ENCODE measurements at regions not wholly inside any gene's neighbourhood (a gene's known extent, or its start where the extent isn't known, plus 50 kb on each side); places are given as distances from the start of the nearest gene placed in this dataset.

DNA sequence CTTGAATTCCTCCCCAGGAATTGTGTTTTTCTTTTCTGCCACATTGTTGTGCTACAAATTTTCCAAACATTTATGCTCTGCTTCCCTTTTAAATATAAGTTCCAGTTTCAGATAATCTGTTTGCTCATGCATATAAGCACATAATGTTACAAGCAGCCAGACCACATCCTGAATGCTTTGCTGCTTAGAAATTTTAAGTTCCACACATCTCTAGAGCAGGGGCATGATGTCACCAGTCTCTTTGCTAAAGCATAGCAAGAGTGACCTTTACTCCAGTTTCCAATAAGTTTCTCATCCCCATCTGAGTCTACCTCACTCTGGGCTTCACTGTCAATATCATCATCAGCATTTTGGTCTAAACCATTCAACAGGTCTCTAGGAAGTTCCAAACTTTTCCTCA lies 932.5 kb downstream of the SH3BGRL start:
- H3K4me1 ChIP-seq (ENCODE audit: control insufficient read depth in 2 of 2, insufficient read depth in 1 of 2, low read depth in 1 of 2, low read length in 2 of 2): no peaks in the 10 kb centered on the region
- no peak overlapping the region for H3K27ac ChIP-seq (replicated peaks; ENCODE audit: low read length)
- no peaks in the 10 kb centered on the region for H3K36me3 ChIP-seq (replicated peaks in 1 of 2; ENCODE audit: control insufficient read depth in 2 of 2, insufficient read depth in 2 of 2, low read length in 2 of 2)
- H3K4me3 ChIP-seq (ENCODE audit: low read length in 2 of 2): no peak overlapping the region
- H4K91ac ChIP-seq (ENCODE audit: low read depth, low read length, poor library complexity): no peak overlapping the region
- H2BK12ac ChIP-seq (ENCODE audit: low read length): no peak overlapping the region
- H3K18ac ChIP-seq (ENCODE audit: low read length): no peak overlapping the region
- H3K9ac ChIP-seq (ENCODE audit: low read depth, low read length, poor library complexity): no peak overlapping the region
- H2BK15ac ChIP-seq (ENCODE audit: low read length): no peak overlapping the region
- no peak overlapping the region for H4K8ac ChIP-seq (ENCODE audit: low read depth, low read length)
- no peak for DNase-seq (ENCODE audit: low spot score)
- no peak overlapping the region for H3K23ac ChIP-seq (ENCODE audit: low read depth, low read length, poor library complexity)
- H3K27me3 ChIP-seq (ENCODE audit: control insufficient read depth in 3 of 3, insufficient read depth in 3 of 3, low read depth in 1 of 3, low read length in 3 of 3): no peaks in the 10 kb centered on the region
- H2BK5ac ChIP-seq (ENCODE audit: low read length): no peak overlapping the region
- no peak overlapping the region for H3K14ac ChIP-seq (ENCODE audit: low read length)
- no peak overlapping the region for H2BK120ac ChIP-seq (ENCODE audit: low read depth, low read length)
- no peak overlapping the region for H2AK5ac ChIP-seq (ENCODE audit: low read depth, low read length)
- no peak overlapping the region for H3K4ac ChIP-seq (ENCODE audit: low read length)
- H3K9me3 ChIP-seq (replicated peaks in 1 of 2; ENCODE audit: control insufficient read depth in 2 of 2, insufficient read depth in 1 of 2, low read depth in 1 of 2, low read length in 2 of 2): peaks cover 0 to 2% of the 10 kb centered on the region in 2 donors
- H2AFZ ChIP-seq (ENCODE audit: low read length): no peak overlapping the region
- H3K4me2 ChIP-seq (ENCODE audit: insufficient read depth, low read length, poor library complexity, severe bottlenecking): no peak overlapping the region
- H3K79me1 ChIP-seq (ENCODE audit: low read depth, low read length): no peaks in the 10 kb centered on the region

DNA sequence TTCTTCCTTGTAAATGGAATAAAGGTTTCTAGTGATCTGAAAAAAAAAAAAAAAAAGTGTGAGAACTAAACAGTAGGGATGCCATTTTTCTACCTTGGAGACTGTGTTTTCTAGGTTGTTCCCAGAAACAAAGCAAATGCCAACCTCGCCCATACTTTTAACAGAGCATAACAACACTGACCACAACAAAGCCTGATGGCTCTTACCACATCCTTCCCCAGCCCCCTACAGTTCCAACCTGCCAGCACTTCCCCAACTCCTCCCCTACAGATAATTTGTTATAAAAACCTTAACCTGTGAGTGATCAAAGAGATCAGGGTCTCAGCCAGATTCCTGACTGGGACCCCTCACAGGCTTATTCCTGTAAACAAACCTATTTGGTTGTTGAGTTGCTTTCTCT lies 940.0 kb downstream of the SH3BGRL start:
- no peak overlapping the region for H4K8ac ChIP-seq (ENCODE audit: low read depth, low read length)
- no peak overlapping the region for H3K4me3 ChIP-seq (ENCODE audit: low read length in 2 of 2)
- H4K91ac ChIP-seq (ENCODE audit: low read depth, low read length, poor library complexity): no peak overlapping the region
- no peak overlapping the region for H3K23ac ChIP-seq (ENCODE audit: low read depth, low read length, poor library complexity)
- no peak overlapping the region for H2AK5ac ChIP-seq (ENCODE audit: low read depth, low read length)
- H3K18ac ChIP-seq (ENCODE audit: low read length): no peak overlapping the region
- no peaks in the 10 kb centered on the region for H3K79me1 ChIP-seq (ENCODE audit: low read depth, low read length)
- H3K9ac ChIP-seq (ENCODE audit: low read depth, low read length, poor library complexity): no peak overlapping the region
- no peaks in the 10 kb centered on the region for H3K36me3 ChIP-seq (replicated peaks in 1 of 2; ENCODE audit: control insufficient read depth in 2 of 2, insufficient read depth in 2 of 2, low read length in 2 of 2)
- H2BK15ac ChIP-seq (ENCODE audit: low read length): no peak overlapping the region
- H2AFZ ChIP-seq (ENCODE audit: low read length): no peak overlapping the region
- no peak overlapping the region for H2BK120ac ChIP-seq (ENCODE audit: low read depth, low read length)
- no peaks in the 10 kb centered on the region for H3K27me3 ChIP-seq (ENCODE audit: control insufficient read depth in 3 of 3, insufficient read depth in 3 of 3, low read depth in 1 of 3, low read length in 3 of 3)
- H3K4me2 ChIP-seq (ENCODE audit: insufficient read depth, low read length, poor library complexity, severe bottlenecking): no peak overlapping the region
- H3K4me1 ChIP-seq (ENCODE audit: control insufficient read depth in 2 of 2, insufficient read depth in 1 of 2, low read depth in 1 of 2, low read length in 2 of 2): no peaks in the 10 kb centered on the region
- no peak overlapping the region for H2BK5ac ChIP-seq (ENCODE audit: low read length)
- no peak for DNase-seq (ENCODE audit: low spot score)
- WGBS, 2 donors (ENCODE audit: extremely low coverage in 2 of 2, insufficient read length in 2 of 2, insufficient replicate concordance in 1 of 2): no CpG with 5 or more reads among the region's 1 CpG
- no peak overlapping the region for H3K14ac ChIP-seq (ENCODE audit: low read length)
- no peaks in the 10 kb centered on the region for H3K9me3 ChIP-seq (replicated peaks in 1 of 2; ENCODE audit: control insufficient read depth in 2 of 2, insufficient read depth in 1 of 2, low read depth in 1 of 2, low read length in 2 of 2)
- H2BK12ac ChIP-seq (ENCODE audit: low read length): no peak overlapping the region
- no peak overlapping the region for H3K27ac ChIP-seq (replicated peaks; ENCODE audit: low read length)
- H3K4ac ChIP-seq (ENCODE audit: low read length): no peak overlapping the region

DNA sequence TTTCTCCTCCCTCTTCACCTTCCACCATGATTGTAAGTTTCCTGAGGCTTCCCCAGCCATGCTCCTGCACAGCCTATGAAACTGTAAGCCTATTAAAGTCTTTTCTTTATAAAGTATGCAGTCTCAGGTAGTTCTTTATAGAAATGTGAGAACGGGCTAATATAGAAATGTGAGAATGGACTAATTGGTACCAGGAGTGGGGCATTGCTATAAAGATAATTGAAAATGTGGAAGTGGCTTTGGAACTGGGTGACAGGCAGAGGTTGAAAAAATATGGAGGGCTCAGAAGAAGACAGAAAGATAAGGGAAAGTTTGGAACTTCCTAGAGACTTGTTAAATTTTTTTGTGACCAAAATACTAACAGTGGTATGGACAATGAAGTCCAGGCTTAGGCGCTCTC lies 959.3 kb downstream of the SH3BGRL start:
- H3K4me1 ChIP-seq (ENCODE audit: control insufficient read depth in 2 of 2, insufficient read depth in 1 of 2, low read depth in 1 of 2, low read length in 2 of 2): no peaks in the 10 kb centered on the region
- H4K91ac ChIP-seq (ENCODE audit: low read depth, low read length, poor library complexity): no peak overlapping the region
- H3K9me3 ChIP-seq (replicated peaks in 1 of 2; ENCODE audit: control insufficient read depth in 2 of 2, insufficient read depth in 1 of 2, low read depth in 1 of 2, low read length in 2 of 2): no peaks in the 10 kb centered on the region
- no peak overlapping the region for H3K14ac ChIP-seq (ENCODE audit: low read length)
- H2BK5ac ChIP-seq (ENCODE audit: low read length): no peak overlapping the region
- H3K23ac ChIP-seq (ENCODE audit: low read depth, low read length, poor library complexity): no peak overlapping the region
- no peak overlapping the region for H2BK12ac ChIP-seq (ENCODE audit: low read length)
- peaks cover 1% of the 10 kb centered on the region for H3K79me1 ChIP-seq (ENCODE audit: low read depth, low read length)
- no peak overlapping the region for H3K4me2 ChIP-seq (ENCODE audit: insufficient read depth, low read length, poor library complexity, severe bottlenecking)
- no peak overlapping the region for H2AFZ ChIP-seq (ENCODE audit: low read length)
- DNase-seq (ENCODE audit: low spot score): no peak
- no peak overlapping the region for H3K18ac ChIP-seq (ENCODE audit: low read length)
- H2AK5ac ChIP-seq (ENCODE audit: low read depth, low read length): no peak overlapping the region
- WGBS, 2 donors (ENCODE audit: extremely low coverage in 2 of 2, insufficient read length in 2 of 2, insufficient replicate concordance in 1 of 2): no CpG with 5 or more reads among the region's 2 CpGs
- no peaks in the 10 kb centered on the region for H3K27me3 ChIP-seq (ENCODE audit: control insufficient read depth in 3 of 3, insufficient read depth in 3 of 3, low read depth in 1 of 3, low read length in 3 of 3)
- no peak overlapping the region for H3K27ac ChIP-seq (replicated peaks; ENCODE audit: low read length)
- H3K4ac ChIP-seq (ENCODE audit: low read length): no peak overlapping the region
- no peak overlapping the region for H3K4me3 ChIP-seq (ENCODE audit: low read length in 2 of 2)
- H4K8ac ChIP-seq (ENCODE audit: low read depth, low read length): no peak overlapping the region
- H3K9ac ChIP-seq (ENCODE audit: low read depth, low read length, poor library complexity): no peak overlapping the region
- no peak overlapping the region for H2BK120ac ChIP-seq (ENCODE audit: low read depth, low read length)
- H2BK15ac ChIP-seq (ENCODE audit: low read length): no peak overlapping the region
- H3K36me3 ChIP-seq (replicated peaks in 1 of 2; ENCODE audit: control insufficient read depth in 2 of 2, insufficient read depth in 2 of 2, low read length in 2 of 2): no peaks in the 10 kb centered on the region

DNA sequence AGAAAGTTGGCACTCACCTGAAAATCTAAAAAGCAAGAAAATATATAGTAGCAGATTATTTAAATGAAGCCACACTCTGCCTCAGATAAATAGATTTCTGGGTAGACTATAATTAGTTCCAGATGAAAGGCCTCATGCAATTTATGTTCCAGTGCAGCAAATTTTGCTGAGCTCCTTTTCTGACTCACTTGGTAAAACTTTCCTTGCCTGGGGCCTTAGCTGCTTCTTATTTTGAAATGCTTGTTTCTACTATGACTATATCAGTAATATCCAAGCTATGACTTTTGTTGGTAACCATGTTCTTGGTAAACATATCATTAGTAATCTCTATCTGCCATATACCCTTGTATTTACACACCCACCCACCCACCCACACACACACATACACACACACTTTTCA lies 961.8 kb downstream of the SH3BGRL start:
- no peak overlapping the region for H3K9ac ChIP-seq (ENCODE audit: low read depth, low read length, poor library complexity)

More for the DNA sequence above, 961.8 kb downstream of the SH3BGRL start:
- no peak overlapping the region for H3K18ac ChIP-seq (ENCODE audit: low read length)
- H3K4me1 ChIP-seq (ENCODE audit: control insufficient read depth in 2 of 2, insufficient read depth in 1 of 2, low read depth in 1 of 2, low read length in 2 of 2): no peaks in the 10 kb centered on the region
- no peak overlapping the region for H3K14ac ChIP-seq (ENCODE audit: low read length)
- H2BK12ac ChIP-seq (ENCODE audit: low read length): no peak overlapping the region
- H3K4ac ChIP-seq (ENCODE audit: low read length): no peak overlapping the region
- no peak overlapping the region for H2BK15ac ChIP-seq (ENCODE audit: low read length)
- peaks cover 1% of the 10 kb centered on the region for H3K79me1 ChIP-seq (ENCODE audit: low read depth, low read length)
- no peak overlapping the region for H3K4me2 ChIP-seq (ENCODE audit: insufficient read depth, low read length, poor library complexity, severe bottlenecking)
- no peak overlapping the region for H2BK5ac ChIP-seq (ENCODE audit: low read length)
- H3K4me3 ChIP-seq (ENCODE audit: low read length in 2 of 2): no peak overlapping the region
- H4K91ac ChIP-seq (ENCODE audit: low read depth, low read length, poor library complexity): no peak overlapping the region
- H4K8ac ChIP-seq (ENCODE audit: low read depth, low read length): no peak overlapping the region
- H3K9me3 ChIP-seq (replicated peaks in 1 of 2; ENCODE audit: control insufficient read depth in 2 of 2, insufficient read depth in 1 of 2, low read depth in 1 of 2, low read length in 2 of 2): no peaks in the 10 kb centered on the region
- DNase-seq (ENCODE audit: low spot score): no peak
- H2AK5ac ChIP-seq (ENCODE audit: low read depth, low read length): no peak overlapping the region
- no peak overlapping the region for H3K23ac ChIP-seq (ENCODE audit: low read depth, low read length, poor library complexity)
- no peaks in the 10 kb centered on the region for H3K27me3 ChIP-seq (ENCODE audit: control insufficient read depth in 3 of 3, insufficient read depth in 3 of 3, low read depth in 1 of 3, low read length in 3 of 3)
- no peak overlapping the region for H2BK120ac ChIP-seq (ENCODE audit: low read depth, low read length)
- H2AFZ ChIP-seq (ENCODE audit: low read length): no peak overlapping the region
- no peak overlapping the region for H3K27ac ChIP-seq (replicated peaks; ENCODE audit: low read length)
- H3K36me3 ChIP-seq (replicated peaks in 1 of 2; ENCODE audit: control insufficient read depth in 2 of 2, insufficient read depth in 2 of 2, low read length in 2 of 2): no peaks in the 10 kb centered on the region

Measured in neuronal stem cell (in vitro differentiated cells).